GM13977 (cell line): ENCODE measurements at regions not wholly inside any gene's neighbourhood (a gene's known extent, or its start where the extent isn't known, plus 50 kb on each side); places are given as distances from the start of the nearest gene placed in this dataset.

Source experiments
- DNase-seq: peaks from one replicate; pipeline ENCODE4 v3.0.0; 2012; ENCODE audit warnings: low spot score
- in situ Hi-C: fragments of 300-500 bp; cut with MboI; formaldehyde crosslinking; loops from one replicate; pipeline ENCODE4 v1.12.0; 2022; ENCODE audit warnings: low sequenced_read_pairs, low pct_unique_long_range_greater_than_20kb, mixed read lengths, inconsistent platforms; ENCODE audit not compliant: unreplicated experiment
- TF ChIP-seq, protein P1 (sequence below): IDR thresholded peaks from 2 replicates; pipeline ENCODE4 v1.5.1; 2012; ENCODE audit warnings: mild to moderate bottlenecking, control low read depth; ENCODE audit not compliant: insufficient read depth; ENCODE audit errors: extremely low read depth, missing control alignments

DNA sequence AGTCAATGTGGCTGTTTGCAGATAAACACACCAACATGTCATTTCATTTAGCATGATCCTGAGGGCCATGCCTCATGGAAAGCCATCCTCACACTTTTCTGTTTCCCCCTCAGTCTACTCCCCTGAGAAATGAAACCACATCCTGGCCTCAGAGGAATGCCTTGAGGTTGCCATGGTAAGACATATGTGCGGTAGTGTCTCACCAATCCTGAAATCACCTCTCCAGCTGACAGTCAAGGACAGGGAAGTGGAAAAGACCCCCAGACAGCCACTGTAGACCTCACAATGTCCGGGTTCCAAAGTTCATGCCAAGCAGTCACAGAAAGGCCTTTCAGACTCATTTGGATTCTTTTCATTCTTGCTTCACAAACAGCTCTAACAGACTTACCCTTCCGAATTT lies 175.2 kb upstream of the PKDCC start:
- TF ChIP-seq, protein P1, sequence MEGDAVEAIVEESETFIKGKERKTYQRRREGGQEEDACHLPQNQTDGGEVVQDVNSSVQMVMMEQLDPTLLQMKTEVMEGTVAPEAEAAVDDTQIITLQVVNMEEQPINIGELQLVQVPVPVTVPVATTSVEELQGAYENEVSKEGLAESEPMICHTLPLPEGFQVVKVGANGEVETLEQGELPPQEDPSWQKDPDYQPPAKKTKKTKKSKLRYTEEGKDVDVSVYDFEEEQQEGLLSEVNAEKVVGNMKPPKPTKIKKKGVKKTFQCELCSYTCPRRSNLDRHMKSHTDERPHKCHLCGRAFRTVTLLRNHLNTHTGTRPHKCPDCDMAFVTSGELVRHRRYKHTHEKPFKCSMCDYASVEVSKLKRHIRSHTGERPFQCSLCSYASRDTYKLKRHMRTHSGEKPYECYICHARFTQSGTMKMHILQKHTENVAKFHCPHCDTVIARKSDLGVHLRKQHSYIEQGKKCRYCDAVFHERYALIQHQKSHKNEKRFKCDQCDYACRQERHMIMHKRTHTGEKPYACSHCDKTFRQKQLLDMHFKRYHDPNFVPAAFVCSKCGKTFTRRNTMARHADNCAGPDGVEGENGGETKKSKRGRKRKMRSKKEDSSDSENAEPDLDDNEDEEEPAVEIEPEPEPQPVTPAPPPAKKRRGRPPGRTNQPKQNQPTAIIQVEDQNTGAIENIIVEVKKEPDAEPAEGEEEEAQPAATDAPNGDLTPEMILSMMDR: no peak
- no peak for DNase-seq
- in situ Hi-C loops: loop anchor here (25.0 kb wide), 1 partner anchor 365 kb away; no protein-coding TSS in a partner anchor

DNA sequence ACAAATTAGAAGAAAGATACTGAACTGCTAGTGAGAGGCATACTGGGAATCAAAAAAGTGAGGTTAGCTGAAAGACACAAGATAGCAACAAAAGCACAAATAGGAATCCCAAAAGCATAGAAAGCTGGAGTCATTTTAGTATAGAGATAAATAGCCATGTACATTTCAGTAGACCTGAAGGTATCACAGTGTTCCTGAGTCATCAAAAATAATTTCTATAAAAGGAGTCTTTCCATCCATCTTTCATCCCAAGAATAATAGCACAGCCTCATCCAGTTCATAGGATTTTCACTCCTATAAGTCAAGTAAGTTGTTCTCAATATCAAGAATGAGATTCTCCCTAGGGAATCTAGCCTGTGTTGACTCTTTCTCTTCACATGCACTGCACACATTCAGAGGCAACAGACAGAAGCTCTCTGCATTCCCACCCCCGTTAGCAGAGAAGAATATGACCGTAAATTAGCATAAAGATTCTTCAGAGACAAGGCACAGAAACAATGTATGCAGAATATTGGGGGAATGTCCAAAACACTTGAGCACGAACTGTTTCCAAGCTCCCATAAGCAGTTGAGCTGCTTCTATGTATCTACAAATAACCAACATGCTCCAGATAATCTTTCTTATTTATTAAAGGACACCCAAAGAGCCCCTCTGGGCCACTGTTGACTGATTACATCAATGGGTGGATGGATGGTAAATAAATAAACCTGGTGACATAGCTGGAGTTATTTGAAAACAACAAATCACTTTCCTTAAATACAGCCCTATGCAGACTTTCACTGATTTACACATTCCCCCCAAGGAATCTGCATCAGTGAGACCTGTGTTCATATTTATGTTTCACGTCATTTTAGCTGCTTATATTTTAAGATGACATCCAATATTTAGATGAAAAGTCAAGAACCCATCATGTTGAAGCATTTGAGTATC lies 174.5 kb upstream of the PKDCC start:
- TF ChIP-seq, protein P1: no peak
- in situ Hi-C loops: loop anchor here (25.0 kb wide), 1 partner anchor 364 kb away; no protein-coding TSS in a partner anchor
- no peak for DNase-seq

DNA sequence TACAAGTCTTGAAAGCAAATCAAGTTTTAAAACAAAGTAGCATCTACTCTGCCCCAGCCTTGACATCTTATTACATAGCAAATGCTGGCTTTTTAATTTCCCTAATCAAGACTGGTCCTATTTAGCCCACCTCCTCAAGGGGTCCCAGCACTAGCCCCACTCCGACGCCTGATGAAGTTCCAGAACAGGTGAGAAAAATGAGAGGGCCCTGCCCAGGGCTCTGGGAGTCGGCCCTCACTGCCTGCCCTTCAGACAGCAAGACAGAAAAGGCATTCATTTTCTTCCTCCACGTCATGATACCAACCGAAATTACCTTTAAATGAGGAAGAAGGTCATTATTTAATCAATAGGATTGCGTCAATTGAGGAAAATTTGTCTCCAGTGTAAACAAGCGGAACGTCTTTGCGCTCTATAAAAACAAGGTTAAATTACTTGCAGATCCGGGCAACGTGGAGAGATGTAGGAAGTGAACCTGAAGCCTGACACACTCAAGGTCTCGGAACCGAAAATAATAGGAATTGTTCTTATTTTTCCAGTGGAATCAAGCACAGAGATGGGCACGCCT lies 170.6 kb upstream of the PKDCC start:
- TF ChIP-seq, protein P1: no peak
- no peak for DNase-seq
- in situ Hi-C loops: loop anchor here (5.0 kb wide), 1 partner anchor 205 kb away; no protein-coding TSS in a partner anchor

DNA sequence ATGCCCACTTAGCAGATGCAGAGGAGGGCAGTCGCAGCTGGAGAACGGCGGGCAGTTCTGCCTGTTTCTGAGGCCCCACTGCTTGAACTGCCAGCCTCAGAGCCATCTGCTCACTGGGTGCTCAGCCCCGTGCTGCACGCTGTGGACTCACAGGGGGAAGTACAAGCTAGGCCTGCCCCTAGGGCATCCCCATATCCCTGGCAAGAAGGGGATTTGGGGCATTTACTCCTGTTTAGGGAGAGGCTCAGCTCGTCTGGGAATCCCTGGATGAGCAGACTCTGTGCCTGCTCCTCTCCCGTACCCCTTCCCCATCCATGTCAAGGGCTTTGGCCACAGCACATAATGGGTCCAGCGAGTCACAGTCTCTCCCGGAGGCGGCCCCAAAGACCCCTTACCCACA lies 169.8 kb upstream of the PKDCC start:
- no peak for DNase-seq
- in situ Hi-C loops: loop anchor here (5.0 kb wide), 1 partner anchor 204 kb away; no protein-coding TSS in a partner anchor
- TF ChIP-seq, protein P1: no peak

DNA sequence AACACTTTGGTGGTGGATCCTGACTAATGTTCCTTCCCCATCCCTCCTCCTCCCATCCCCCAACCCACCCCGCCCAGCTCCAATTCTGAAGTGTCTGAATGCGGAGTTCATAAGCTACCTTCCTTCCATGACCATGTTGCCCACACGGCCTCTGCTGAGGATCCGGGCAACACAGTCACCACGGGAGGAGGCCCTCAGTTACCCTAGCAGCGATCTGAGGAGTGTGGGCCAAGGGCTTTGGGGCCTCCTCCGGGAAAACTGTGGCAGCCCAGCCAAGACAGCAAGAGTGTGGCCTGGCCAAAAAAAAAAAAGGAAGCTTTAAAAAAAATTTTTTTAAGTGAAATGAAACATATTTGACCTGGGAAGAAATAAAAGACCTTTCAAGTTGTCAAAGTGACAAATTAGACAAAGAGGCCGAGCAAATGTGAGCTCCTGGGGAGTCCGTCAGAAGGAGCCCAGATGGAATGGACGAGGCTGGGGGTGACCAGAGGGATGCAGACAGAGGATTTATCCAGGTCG lies 169.0 kb upstream of the PKDCC start:
- TF ChIP-seq, protein P1: no peak
- DNase-seq: no peak
- in situ Hi-C loops: loop anchor here (5.0 kb wide), 1 partner anchor 204 kb away; no protein-coding TSS in a partner anchor

DNA sequence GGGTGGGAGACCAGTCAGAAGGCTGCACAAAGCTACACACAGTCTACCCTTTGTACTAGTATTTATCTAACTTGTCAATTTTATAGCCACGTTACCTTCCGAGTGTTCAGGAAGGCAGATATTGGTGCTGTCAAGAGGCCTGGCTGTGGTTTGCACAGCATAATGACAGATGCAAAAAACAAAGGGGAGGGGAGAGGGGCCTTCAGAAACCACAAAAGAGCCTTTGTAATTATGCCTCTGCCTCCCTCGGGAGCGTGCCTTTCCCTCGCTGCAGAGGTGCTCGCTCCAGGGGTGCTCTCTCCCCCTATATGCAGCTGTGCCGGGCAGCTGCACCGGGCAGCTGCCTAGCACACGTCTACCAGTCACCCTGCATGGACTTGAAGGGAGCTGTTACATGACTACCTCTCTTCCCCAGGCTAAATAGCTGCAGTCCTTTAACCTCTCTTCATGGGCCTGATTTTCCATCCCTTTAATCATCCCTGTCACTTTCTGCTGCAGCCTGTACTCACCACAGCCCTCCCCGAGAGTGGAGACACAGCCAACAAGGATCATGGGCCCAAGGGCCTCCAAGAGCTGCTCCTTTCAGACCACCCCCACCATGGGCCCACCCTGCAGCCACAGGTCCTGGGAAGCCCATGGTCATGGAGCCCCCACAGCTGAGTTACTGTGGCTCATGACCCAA lies 168.4 kb upstream of the PKDCC start:
- TF ChIP-seq, protein P1: no peak
- in situ Hi-C loops: loop anchor here (5.0 kb wide), 1 partner anchor 203 kb away; no protein-coding TSS in a partner anchor

More for the DNA sequence above, 168.4 kb upstream of the PKDCC start:
- DNase-seq: no peak
